HG03159 (cell line): ENCODE measurements at regions not wholly inside any gene's neighbourhood (a gene's known extent, or its start where the extent isn't known, plus 50 kb on each side); places are given as distances from the start of the nearest gene placed in this dataset.
"Not testable (repeated sequence)": the region's sequence is repeated elsewhere in the genome, so short reads cannot be mapped to it uniquely, and the experiment has no call there.

ENCODE experiments used
- ATAC-seq: cut with Tn5 transposase; IDR thresholded peaks from one replicate; pipeline ENCODE4 v1.9.1; 2021; ENCODE audit warnings: mild to moderate bottlenecking, moderate library complexity; ENCODE audit not compliant: unreplicated experiment

GRCh38 chr3:26474706-26475105 lies 147.9 kb upstream of the LRRC3B start:
- no peak for ATAC-seq

- no peak for ATAC-seq
Observed at GRCh38 chr3:26480377-26480776, 142.2 kb upstream of the LRRC3B start.

GRCh38 chr3:26484140-26484539 lies 138.4 kb upstream of the LRRC3B start:
- no peak for ATAC-seq

GRCh38 chr3:26498271-26498670 lies 124.3 kb upstream of the LRRC3B start:
- no peak for ATAC-seq

- ATAC-seq = no peak
Observed at GRCh38 chr3:26505399-26505798, 117.2 kb upstream of the LRRC3B start.

GRCh38 chr3:26514445-26515029 lies 108.0 kb upstream of the LRRC3B start:
- not testable (repeated sequence) for ATAC-seq

GRCh38 chr3:26515351-26515750 lies 107.2 kb upstream of the LRRC3B start:
- ATAC-seq = no peak

GRCh38 chr3:26521261-26521660 lies 101.3 kb upstream of the LRRC3B start:
- ATAC-seq = no peak

- no peak for ATAC-seq
Observed at GRCh38 chr3:26522919-26523318, 99.7 kb upstream of the LRRC3B start.

- ATAC-seq = no peak
Observed at GRCh38 chr3:26525013-26525412, 97.6 kb upstream of the LRRC3B start.

GRCh38 chr3:26535151-26535550 lies 87.4 kb upstream of the LRRC3B start:
- no peak for ATAC-seq

- ATAC-seq = no peak
Observed at GRCh38 chr3:26536955-26537354, 85.6 kb upstream of the LRRC3B start.

GRCh38 chr3:26550413-26550812 lies 72.2 kb upstream of the LRRC3B start:
- ATAC-seq = no peak

GRCh38 chr3:26556637-26557036 lies 65.9 kb upstream of the LRRC3B start:
- no peak for ATAC-seq

GRCh38 chr3:26558257-26558656 lies 64.3 kb upstream of the LRRC3B start:
- ATAC-seq = no peak

GRCh38 chr3:26559227-26559626 lies 63.3 kb upstream of the LRRC3B start:
- no peak for ATAC-seq

GRCh38 chr3:26560081-26560480 lies 62.5 kb upstream of the LRRC3B start:
- ATAC-seq = no peak

GRCh38 chr3:26562021-26562768 lies 60.4 kb upstream of the LRRC3B start:
- no peak for ATAC-seq
